H1 (cell line): ENCODE measurements at regions not wholly inside any gene's neighbourhood (a gene's known extent, or its start where the extent isn't known, plus 50 kb on each side); places are given as distances from the start of the nearest gene placed in this dataset.

Experiments used
- CTCF ChIA-PET: fragments of 300-600 bp; sonication (Branson Sonifier 250); formaldehyde crosslinking; loops from one replicate; lab custom pipeline; 2021; ENCODE audit not compliant: partially characterized antibody; lab: Charles Lee
- POLR2A ChIA-PET: fragments of 300-600 bp; sonication (Branson Sonifier 250); formaldehyde crosslinking; loops from one replicate; lab custom pipeline; 2021; ENCODE audit warnings: inconsistent platforms; ENCODE audit not compliant: partially characterized antibody; lab: Charles Lee
- DNase-seq, 2 experiments: peaks; one replicate each; pipeline versions ENCODE4 v3.0.0 to v3.0.0-alpha.2; 2010 to 2022; ENCODE audit warnings: low spot score in 2 of 2, low read depth in 1 of 2, mixed read lengths in 1 of 2
- FAIRE-seq: peaks from 2 replicates; lab custom pipeline; 2011; peaks lifted over from hg19 to GRCh38; lab: Jason Lieb, UNC
- H2AFZ ChIP-seq: 2 replicates; pipeline ENCODE4 v1.8.1; 2012; ENCODE audit warnings: low read length, inconsistent platforms
- H2AK5ac ChIP-seq: 2 replicates; pipeline ENCODE4 v1.6.1; 2013; ENCODE audit warnings: low read depth, low read length
- H2BK120ac ChIP-seq: replicated peaks from 2 replicates; pipeline ENCODE3; 2013; ENCODE audit warnings: low read depth, low read length, inconsistent platforms
- H2BK12ac ChIP-seq: 2 replicates; pipeline ENCODE4 v1.6.1; 2013; ENCODE audit warnings: low read depth, low read length
- H2BK15ac ChIP-seq: 2 replicates; pipeline ENCODE4 v1.6.1; 2013; ENCODE audit warnings: low read length
- H2BK20ac ChIP-seq: 2 replicates; pipeline ENCODE4 v1.6.1; 2013; ENCODE audit warnings: low read length
- H2BK5ac ChIP-seq: 2 replicates; pipeline ENCODE4 v1.6.1; 2013; ENCODE audit warnings: low read depth, low read length
- H3K14ac ChIP-seq: 2 replicates; pipeline ENCODE4 v1.6.1; 2013; ENCODE audit warnings: inconsistent platforms; ENCODE audit not compliant: insufficient read length
- H3K18ac ChIP-seq: 2 replicates; pipeline ENCODE4 v1.6.1; 2013; ENCODE audit warnings: low read length; ENCODE audit errors: extremely low read depth
- H3K23ac ChIP-seq: 2 replicates; pipeline ENCODE4 v1.6.1; 2013; ENCODE audit warnings: inconsistent platforms; ENCODE audit not compliant: insufficient read length
- H3K23me2 ChIP-seq: 2 replicates; pipeline ENCODE4 v1.6.1; 2013; ENCODE audit warnings: low read depth, low read length
- H3K27ac ChIP-seq: 2 replicates; pipeline ENCODE4 v1.6.1; 2011; ENCODE audit warnings: low read depth, low read length, inconsistent platforms
- H3K27me3 ChIP-seq, 4 experiments: replicated peaks in 1 of 4; 1 replicate in 1 of 4; 2 replicates in 3 of 4; pipeline versions ENCODE4 v1.6.1 to v1.8.1; 2011 to 2013; ENCODE audit warnings: low read length in 3 of 4, mild to moderate bottlenecking in 3 of 4, inconsistent platforms in 2 of 4, mixed read lengths in 2 of 4, moderate library complexity in 1 of 4; ENCODE audit not compliant: control insufficient read depth in 3 of 4, insufficient read depth in 3 of 4; ENCODE audit errors: extremely low read depth in 1 of 4
- H3K36me3 ChIP-seq, 4 experiments: 2 replicates each; pipeline versions ENCODE4 v1.6.1 to v1.8.1; 2011 to 2013; ENCODE audit warnings: mild to moderate bottlenecking in 4 of 4, low read length in 3 of 4, moderate library complexity in 2 of 4, control low read depth in 1 of 4, inconsistent platforms in 1 of 4; ENCODE audit not compliant: insufficient read depth in 4 of 4, control insufficient read depth in 2 of 4
- H3K4ac ChIP-seq: replicated peaks from 2 replicates; pipeline ENCODE3; 2013; ENCODE audit warnings: low read length, low read depth, mixed read lengths, inconsistent platforms; ENCODE audit not compliant: insufficient read length
- H3K4me1 ChIP-seq, 4 experiments: replicated peaks in 1 of 4; 1 replicate in 1 of 4; 2 replicates in 3 of 4; pipeline versions ENCODE4 v1.6.1 to v1.8.1; 2011 to 2013; ENCODE audit warnings: low read length in 3 of 4, inconsistent platforms in 2 of 4, mixed read lengths in 1 of 4; ENCODE audit not compliant: insufficient read depth in 4 of 4, control insufficient read depth in 3 of 4
- H3K4me2 ChIP-seq, 2 experiments: 2 replicates each; pipeline versions ENCODE4 v1.6.1 to v1.8.1; 2011 to 2013; ENCODE audit warnings: low read depth in 2 of 2, low read length in 2 of 2, control low read depth in 1 of 2, inconsistent platforms in 1 of 2, mild to moderate bottlenecking in 1 of 2; ENCODE audit not compliant: insufficient read depth in 1 of 2
- H3K4me3 ChIP-seq, 4 experiments: fragments of 200-600, 300-600 bp in 1 of 4; sonication (generic), shearing (Covaris generic), sonication (Bioruptor Twin) in 1 of 4; 2 replicates each; pipeline versions ENCODE4 v1.5.1 to v1.8.1; 2011 to 2016; ENCODE audit warnings: low read length in 4 of 4, low read depth in 3 of 4, control low read depth in 2 of 4, inconsistent platforms in 2 of 4, mild to moderate bottlenecking in 2 of 4, mixed read lengths in 1 of 4, moderate library complexity in 1 of 4; ENCODE audit not compliant: insufficient read depth in 2 of 4; ENCODE audit errors: extremely low read depth in 1 of 4
- H3K56ac ChIP-seq: replicated peaks from 2 replicates; pipeline ENCODE3; 2013; ENCODE audit warnings: low read depth, mild to moderate bottlenecking, mixed read lengths, low read length, inconsistent platforms; ENCODE audit not compliant: insufficient read length
- H3K79me1 ChIP-seq: 2 replicates; pipeline ENCODE4 v1.6.1; 2013; ENCODE audit warnings: low read depth, low read length, control low read depth
- H3K79me2 ChIP-seq, 2 experiments: 2 replicates each; pipeline versions ENCODE4 v1.6.1 to v1.8.1; 2012 to 2013; ENCODE audit warnings: low read length in 2 of 2, mild to moderate bottlenecking in 2 of 2, inconsistent platforms in 1 of 2; ENCODE audit not compliant: insufficient read depth in 2 of 2, control insufficient read depth in 1 of 2
- H3K9ac ChIP-seq, 4 experiments: replicated peaks in 1 of 4; 1 replicate in 1 of 4; 2 replicates in 3 of 4; pipeline versions ENCODE4 v1.6.1 to v1.8.1; 2011 to 2013; ENCODE audit warnings: low read depth in 3 of 4, low read length in 3 of 4, control low read depth in 2 of 4, mild to moderate bottlenecking in 2 of 4, moderate library complexity in 2 of 4, inconsistent platforms in 1 of 4; ENCODE audit errors: extremely low read depth in 1 of 4
- H3K9me3 ChIP-seq, 2 experiments: 2 replicates each; pipeline versions ENCODE4 v1.6.1 to v1.8.1; 2012 to 2013; ENCODE audit warnings: mild to moderate bottlenecking in 2 of 2, moderate library complexity in 2 of 2, control low read depth in 1 of 2, inconsistent platforms in 1 of 2, low read depth in 1 of 2, low read length in 1 of 2, mixed read lengths in 1 of 2; ENCODE audit not compliant: insufficient read depth in 2 of 2
- H4K20me1 ChIP-seq, 2 experiments: replicated peaks in 1 of 2; 2 replicates each; pipeline versions ENCODE3 to v1.8.1; 2011 to 2013; ENCODE audit warnings: inconsistent platforms in 2 of 2, low read length in 2 of 2, mild to moderate bottlenecking in 1 of 2; ENCODE audit not compliant: insufficient read depth in 2 of 2, control insufficient read depth in 1 of 2
- H4K5ac ChIP-seq: 2 replicates; pipeline ENCODE4 v1.6.1; 2013; ENCODE audit warnings: low read length, low read depth, mixed read lengths, inconsistent platforms; ENCODE audit not compliant: insufficient read length
- H4K8ac ChIP-seq: 2 replicates; pipeline ENCODE4 v1.8.0; 2013; ENCODE audit warnings: mild to moderate bottlenecking, moderate library complexity, low read length, inconsistent platforms; ENCODE audit not compliant: insufficient read depth; ENCODE audit errors: extremely low read depth
- H4K91ac ChIP-seq: replicated peaks from 2 replicates; pipeline ENCODE3; 2013; ENCODE audit warnings: low read length, mixed read lengths, inconsistent platforms; ENCODE audit not compliant: insufficient read length
- ATF2 ChIP-seq: IDR thresholded peaks from 2 replicates; pipeline ENCODE4 v1.6.1; 2012; ENCODE audit warnings: low read length, inconsistent platforms
- BACH1 ChIP-seq: IDR thresholded peaks from 2 replicates; pipeline ENCODE4 v1.6.1; 2012; ENCODE audit warnings: low read length, improper control_type of control experiment
- CBX8 ChIP-seq: fragments of 300-800, 300-1000 bp; sonication (generic); IDR thresholded peaks from 2 replicates; pipeline ENCODE4 v1.7.1; 2016; ENCODE audit warnings: low read depth, low read length, borderline replicate concordance
- CHD2 ChIP-seq: IDR thresholded peaks from 2 replicates; pipeline ENCODE4 v1.6.1; 2012; ENCODE audit warnings: low read length, improper control_type of control experiment
- HDAC6 ChIP-seq: IDR thresholded peaks from one replicate; pipeline ENCODE4 v1.7.1; 2012; ENCODE audit warnings: low read depth, mild to moderate bottlenecking, inconsistent platforms, low read length, moderate library complexity
- JUND ChIP-seq: IDR thresholded peaks from 2 replicates; pipeline ENCODE4 v1.6.1; 2011; ENCODE audit warnings: mild to moderate bottlenecking, improper control_type of control experiment, low read length
- NANOG ChIP-seq: IDR thresholded peaks from 2 replicates; pipeline ENCODE4 v1.6.1; 2011; ENCODE audit warnings: low read length, low read depth, mild to moderate bottlenecking, inconsistent platforms; ENCODE audit not compliant: insufficient read depth, poor library complexity, severe bottlenecking
- RAD21 ChIP-seq, 2 experiments: IDR thresholded peaks in 1 of 2; conservative IDR thresholded peaks in 1 of 2; 2 replicates each; pipeline ENCODE4 v1.6.1; 2011; ENCODE audit warnings: low read depth in 2 of 2, low read length in 2 of 2, improper control_type of control experiment in 1 of 2, inconsistent platforms in 1 of 2, mild to moderate bottlenecking in 1 of 2, moderate library complexity in 1 of 2
- RXRA ChIP-seq: IDR thresholded peaks from 2 replicates; pipeline ENCODE4 v1.6.1; 2011; ENCODE audit warnings: low read depth, mild to moderate bottlenecking, low read length, moderate library complexity; ENCODE audit not compliant: insufficient read depth
- SP4 ChIP-seq: IDR thresholded peaks from 2 replicates; pipeline ENCODE4 v1.6.1; 2012; ENCODE audit warnings: low read length, inconsistent platforms
- YY1 ChIP-seq: IDR thresholded peaks from 2 replicates; pipeline ENCODE4 v1.6.1; 2011; ENCODE audit warnings: low read depth, mild to moderate bottlenecking, low read length
- WGBS, 2 experiments: shearing (Covaris generic) in 1 of 2; methylation state at CpG; one replicate each; pipeline versions ENCODE4 v1.1.6 to v1.1.7; 2013 to 2015; ENCODE audit warnings: low lambda C conversion rate in 2 of 2, mixed read lengths in 2 of 2, inconsistent platforms in 1 of 2, low coverage in 1 of 2, missing lambda C conversion rate in 1 of 2; ENCODE audit not compliant: insufficient replicate concordance in 2 of 2, insufficient coverage in 1 of 2, insufficient read length in 1 of 2; ENCODE audit errors: extremely low coverage in 1 of 2, missing lambda C conversion rate in 1 of 2; 5-methylcytosine and 5-hydroxymethylcytosine counted together
- TF ChIP-seq, protein P1 (sequence below): IDR thresholded peaks from 2 replicates; pipeline ENCODE4 v1.6.1; 2011; ENCODE audit warnings: low read depth, mild to moderate bottlenecking, low read length; ENCODE audit not compliant: insufficient read depth

GRCh38 chr15:69760258-69760845 is 307.7 kb downstream of the RPLP1 start:
- Histone ChIP-seq H3K23me2 (no peaks in the 10 kb centered on the region; the same call in 1 of the 2 replicates), H3K27ac (no peak overlapping the region), H3K9ac (no peak overlapping the region), H4K8ac (no peak overlapping the region), H2AFZ (no peak overlapping the region), H2AK5ac (no peak overlapping the region), H2BK12ac (no peak overlapping the region), H3K4me3 (no peak overlapping the region), H3K14ac (no peak overlapping the region), H3K4ac (no peak overlapping the region), H3K4me2 (no peak overlapping the region), H2BK5ac (no peak overlapping the region), H3K27me3 (no peaks in the 10 kb centered on the region), H3K36me3 (no peaks in the 10 kb centered on the region), H3K79me2 (no peaks in the 10 kb centered on the region), H4K5ac (no peak overlapping the region), H3K4me1 (peaks cover 0 to 6% (median 3%) of the 10 kb centered on the region in 4 experiments; a peak in 3 of 7 replicates), H3K56ac (no peak overlapping the region), H3K9me3 (no peaks in the 10 kb centered on the region), H3K23ac (no peak overlapping the region), H2BK120ac (no peak overlapping the region), H3K18ac (no peak overlapping the region), H4K91ac (no peak overlapping the region), H4K20me1 (no peaks in the 10 kb centered on the region), H2BK15ac (no peak overlapping the region), H2BK20ac (no peak overlapping the region), H3K79me1 (no peaks in the 10 kb centered on the region)
- ChIA-PET CTCF (interaction anchor here (1.0 to 1.2 kb wide), 2 partner anchors 16 to 198 kb away, joined by 3 read pairs; no protein-coding TSS in a partner anchor), POLR2A (no interaction called here)
- FAIRE-seq (no peak), DNase-seq (no peak)
- WGBS, 2 experiments: 84% methylated on average over 3 of the region's 3 CpGs; no CpG with 5 or more reads in 1 of the 2 experiments
- TF ChIP-seq SP4: no peak
- no peak for TF ChIP-seq BACH1
- TF ChIP-seq, protein P1, sequence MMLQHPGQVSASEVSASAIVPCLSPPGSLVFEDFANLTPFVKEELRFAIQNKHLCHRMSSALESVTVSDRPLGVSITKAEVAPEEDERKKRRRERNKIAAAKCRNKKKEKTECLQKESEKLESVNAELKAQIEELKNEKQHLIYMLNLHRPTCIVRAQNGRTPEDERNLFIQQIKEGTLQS: no peak
- no peak for TF ChIP-seq CBX8
- no peak for TF ChIP-seq RAD21 (IDR thresholded peaks at IDR 0.05 in 1 of 2, conservative IDR thresholded peaks at IDR 0.05 in 1 of 2; ENCODE audit: low read depth in 2 of 2, low read length in 2 of 2)
- no peak for TF ChIP-seq YY1
- TF ChIP-seq ATF2: no peak
- no peak for TF ChIP-seq HDAC6
- TF ChIP-seq CHD2: no peak
- TF ChIP-seq NANOG: no peak
- TF ChIP-seq RXRA: no peak
- TF ChIP-seq JUND: no peak
